AG04449 (cell line): ENCODE measurements at regions not wholly inside any gene's neighbourhood (a gene's known extent, or its start where the extent isn't known, plus 50 kb on each side); places are given as distances from the start of the nearest gene placed in this dataset.

Experiments used
- CTCF ChIA-PET: fragments of 350-600 bp; formaldehyde crosslinking; extraction: SDS; loops from one replicate; lab custom pipeline; 2021; ENCODE audit warnings: antibody characterized with exemption; lab: Yijun Ruan, JAX
- POLR2A ChIA-PET: fragments of 400-600, 350-600 bp; formaldehyde crosslinking; extraction: SDS; loops from one replicate; lab custom pipeline; 2020; ENCODE audit warnings: antibody characterized with exemption, inconsistent platforms; lab: Yijun Ruan, JAX
- DNase-seq: peaks from one replicate; pipeline ENCODE4 v3.0.0-alpha.2; 2010; ENCODE audit warnings: low read depth, low spot score
- H3K4me3 ChIP-seq: 2 replicates; pipeline ENCODE4 v1.5.1; 2011; ENCODE audit warnings: low read depth, mild to moderate bottlenecking, control low read depth, low read length
- CTCF ChIP-seq: IDR thresholded peaks from one replicate; pipeline ENCODE4 v1.5.1; 2011; ENCODE audit warnings: mild to moderate bottlenecking, moderate library complexity, low read length, control low read depth, inconsistent platforms; ENCODE audit not compliant: insufficient read depth; ENCODE audit errors: missing control alignments

GRCh38 chr13:106723036-106723435 lies 155.1 kb upstream of the ARGLU1 start:
- H3K4me3 ChIP-seq = no peak overlapping the region
- DNase-seq = no peak
- ChIA-PET CTCF (no interaction called here), POLR2A (no interaction called here)
- TF ChIP-seq CTCF = no peak

GRCh38 chr13:106722620-106723019 lies 154.7 kb upstream of the ARGLU1 start:
- ChIA-PET POLR2A (no interaction called here), CTCF (no interaction called here)
- no peak for TF ChIP-seq CTCF
- no peak for DNase-seq
- H3K4me3 ChIP-seq = no peak overlapping the region

- CTCF ChIA-PET = no interaction called here
- no peak overlapping the region for H3K4me3 ChIP-seq
Measured at GRCh38 chr13:106721599-106721998, 153.7 kb upstream of the ARGLU1 start.

GRCh38 chr13:106714271-106714982 lies 146.5 kb upstream of the ARGLU1 start:
- CTCF ChIA-PET = no interaction called here
- no peak overlapping the region for H3K4me3 ChIP-seq
- TF ChIP-seq CTCF = no peak
- no peak for DNase-seq
- POLR2A ChIA-PET = no interaction called here

More at GRCh38 chr13:106721599-106721998, 153.7 kb upstream of the ARGLU1 start:
- POLR2A ChIA-PET = no interaction called here
- no peak for DNase-seq
- no peak for TF ChIP-seq CTCF

GRCh38 chr13:106712381-106712780 lies 144.4 kb upstream of the ARGLU1 start:
- no peak for TF ChIP-seq CTCF
- ChIA-PET CTCF (no interaction called here), POLR2A (no interaction called here)
- no peak for DNase-seq
- no peak overlapping the region for H3K4me3 ChIP-seq

GRCh38 chr13:106710266-106710665 lies 142.3 kb upstream of the ARGLU1 start:
- H3K4me3 ChIP-seq = no peak overlapping the region
- ChIA-PET POLR2A (no interaction called here), CTCF (no interaction called here)
- TF ChIP-seq CTCF = no peak
- no peak for DNase-seq
